HCT116 (cell line): ENCODE measurements at regions not wholly inside any gene's neighbourhood (a gene's known extent, or its start where the extent isn't known, plus 50 kb on each side); places are given as distances from the start of the nearest gene placed in this dataset.

ENCODE experiments used
- CEBPB ChIP-seq: IDR thresholded peaks from 2 replicates; pipeline ENCODE4 v1.6.1; 2012; ENCODE audit warnings: low read depth
- EZH2 ChIP-seq: fragments of 200-600 bp; sonication (generic); IDR thresholded peaks from 2 replicates; pipeline ENCODE4 v1.6.1; 2017; ENCODE audit warnings: antibody characterized with exemption, mixed run types
- EZH2phosphoT487 ChIP-seq: fragments of 200-600 bp; IDR thresholded peaks from 2 replicates; pipeline ENCODE4 v1.6.1; 2018; ENCODE audit warnings: antibody characterized with exemption, borderline replicate concordance
- JUND ChIP-seq: IDR thresholded peaks from 2 replicates; pipeline ENCODE4 v1.6.1; 2012
- POLR2A ChIP-seq: IDR thresholded peaks from 2 replicates; pipeline ENCODE4 v1.7.0; 2011; ENCODE audit warnings: borderline replicate concordance; ENCODE audit not compliant: insufficient read depth, insufficient read length; ENCODE audit errors: extremely low read depth
- POLR2AphosphoS5 ChIP-seq: IDR thresholded peaks from 2 replicates; pipeline ENCODE4 v1.6.1; 2011; ENCODE audit warnings: mild to moderate bottlenecking, low read depth, low read length, moderate library complexity
- SIN3A ChIP-seq: IDR thresholded peaks from 2 replicates; pipeline ENCODE4 v1.6.1; 2012; ENCODE audit warnings: low read depth
- TF ChIP-seq, protein P1 (sequence below), 3 experiments: fragments of 200-600 bp in 1 of 3; sonication (generic) in 1 of 3; IDR thresholded peaks in 2 of 3; conservative IDR thresholded peaks in 1 of 3; 2 replicates each; pipeline ENCODE4 v1.5.1; 2012 to 2017; ENCODE audit warnings: low read depth in 2 of 3, low read length in 2 of 3, antibody characterized with exemption in 1 of 3, borderline replicate concordance in 1 of 3, control low read depth in 1 of 3, mild to moderate bottlenecking in 1 of 3, mixed read lengths in 1 of 3, mixed run types in 1 of 3, moderate library complexity in 1 of 3; ENCODE audit not compliant: insufficient read depth in 1 of 3
- TF ChIP-seq, protein P2 (sequence below): IDR thresholded peaks from 2 replicates; pipeline ENCODE4 v1.6.1; 2012; ENCODE audit warnings: low read depth

DNA sequence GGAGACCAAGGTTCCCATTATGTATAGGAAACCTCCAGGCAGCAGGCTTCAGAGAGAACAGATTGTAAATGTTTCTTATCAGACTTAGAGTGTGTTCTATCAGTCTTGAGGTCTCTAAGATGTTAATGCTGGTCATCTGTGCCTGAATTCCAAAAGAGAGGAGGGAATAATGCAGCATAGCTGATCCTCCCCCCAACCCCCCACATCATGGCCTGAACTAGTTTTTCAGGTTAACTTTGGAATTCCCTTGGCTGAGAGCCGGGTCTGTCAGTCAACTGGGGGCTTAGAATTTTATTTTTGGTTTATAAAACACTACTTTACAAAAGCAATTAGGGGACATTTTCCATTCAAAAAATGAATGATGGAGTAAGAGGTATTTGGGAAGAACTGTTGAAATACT, 184.3 kb downstream of the NEBL start:
- no peak for TF ChIP-seq SIN3A
- TF ChIP-seq, protein P1, sequence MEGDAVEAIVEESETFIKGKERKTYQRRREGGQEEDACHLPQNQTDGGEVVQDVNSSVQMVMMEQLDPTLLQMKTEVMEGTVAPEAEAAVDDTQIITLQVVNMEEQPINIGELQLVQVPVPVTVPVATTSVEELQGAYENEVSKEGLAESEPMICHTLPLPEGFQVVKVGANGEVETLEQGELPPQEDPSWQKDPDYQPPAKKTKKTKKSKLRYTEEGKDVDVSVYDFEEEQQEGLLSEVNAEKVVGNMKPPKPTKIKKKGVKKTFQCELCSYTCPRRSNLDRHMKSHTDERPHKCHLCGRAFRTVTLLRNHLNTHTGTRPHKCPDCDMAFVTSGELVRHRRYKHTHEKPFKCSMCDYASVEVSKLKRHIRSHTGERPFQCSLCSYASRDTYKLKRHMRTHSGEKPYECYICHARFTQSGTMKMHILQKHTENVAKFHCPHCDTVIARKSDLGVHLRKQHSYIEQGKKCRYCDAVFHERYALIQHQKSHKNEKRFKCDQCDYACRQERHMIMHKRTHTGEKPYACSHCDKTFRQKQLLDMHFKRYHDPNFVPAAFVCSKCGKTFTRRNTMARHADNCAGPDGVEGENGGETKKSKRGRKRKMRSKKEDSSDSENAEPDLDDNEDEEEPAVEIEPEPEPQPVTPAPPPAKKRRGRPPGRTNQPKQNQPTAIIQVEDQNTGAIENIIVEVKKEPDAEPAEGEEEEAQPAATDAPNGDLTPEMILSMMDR (IDR thresholded peaks at IDR 0.05 in 2 of 3, conservative IDR thresholded peaks at IDR 0.05 in 1 of 3; ENCODE audit: borderline replicate concordance in 1 of 3, insufficient read depth in 1 of 3, low read depth in 2 of 3, low read length in 2 of 3), result no peak
- TF ChIP-seq JUND, result no peak
- TF ChIP-seq CEBPB, result no peak
- TF ChIP-seq EZH2, result no peak
- no peak for TF ChIP-seq POLR2A
- TF ChIP-seq, protein P2, sequence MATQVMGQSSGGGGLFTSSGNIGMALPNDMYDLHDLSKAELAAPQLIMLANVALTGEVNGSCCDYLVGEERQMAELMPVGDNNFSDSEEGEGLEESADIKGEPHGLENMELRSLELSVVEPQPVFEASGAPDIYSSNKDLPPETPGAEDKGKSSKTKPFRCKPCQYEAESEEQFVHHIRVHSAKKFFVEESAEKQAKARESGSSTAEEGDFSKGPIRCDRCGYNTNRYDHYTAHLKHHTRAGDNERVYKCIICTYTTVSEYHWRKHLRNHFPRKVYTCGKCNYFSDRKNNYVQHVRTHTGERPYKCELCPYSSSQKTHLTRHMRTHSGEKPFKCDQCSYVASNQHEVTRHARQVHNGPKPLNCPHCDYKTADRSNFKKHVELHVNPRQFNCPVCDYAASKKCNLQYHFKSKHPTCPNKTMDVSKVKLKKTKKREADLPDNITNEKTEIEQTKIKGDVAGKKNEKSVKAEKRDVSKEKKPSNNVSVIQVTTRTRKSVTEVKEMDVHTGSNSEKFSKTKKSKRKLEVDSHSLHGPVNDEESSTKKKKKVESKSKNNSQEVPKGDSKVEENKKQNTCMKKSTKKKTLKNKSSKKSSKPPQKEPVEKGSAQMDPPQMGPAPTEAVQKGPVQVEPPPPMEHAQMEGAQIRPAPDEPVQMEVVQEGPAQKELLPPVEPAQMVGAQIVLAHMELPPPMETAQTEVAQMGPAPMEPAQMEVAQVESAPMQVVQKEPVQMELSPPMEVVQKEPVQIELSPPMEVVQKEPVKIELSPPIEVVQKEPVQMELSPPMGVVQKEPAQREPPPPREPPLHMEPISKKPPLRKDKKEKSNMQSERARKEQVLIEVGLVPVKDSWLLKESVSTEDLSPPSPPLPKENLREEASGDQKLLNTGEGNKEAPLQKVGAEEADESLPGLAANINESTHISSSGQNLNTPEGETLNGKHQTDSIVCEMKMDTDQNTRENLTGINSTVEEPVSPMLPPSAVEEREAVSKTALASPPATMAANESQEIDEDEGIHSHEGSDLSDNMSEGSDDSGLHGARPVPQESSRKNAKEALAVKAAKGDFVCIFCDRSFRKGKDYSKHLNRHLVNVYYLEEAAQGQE, result no peak
- TF ChIP-seq POLR2AphosphoS5, result no peak
- TF ChIP-seq EZH2phosphoT487, result no peak
